LNCaP clone FGC (cell line): ENCODE measurements at regions not wholly inside any gene's neighbourhood (a gene's known extent, or its start where the extent isn't known, plus 50 kb on each side); places are given as distances from the start of the nearest gene placed in this dataset.
A peak's percentile ranks its signal among the peaks of the same experiment; 100 is the strongest.

Source experiments
- DNase-seq: peaks from one replicate; pipeline ENCODE4 v3.0.0-alpha.2; 2011; ENCODE audit warnings: low read depth
- H3K4me3 ChIP-seq: 2 replicates; pipeline ENCODE4 v1.5.1; 2011; ENCODE audit warnings: mild to moderate bottlenecking, low read depth, low read length, control low read depth
- TF ChIP-seq, protein P1 (sequence below): IDR thresholded peaks from 2 replicates; pipeline ENCODE4 v1.5.1; 2012; ENCODE audit warnings: mild to moderate bottlenecking; ENCODE audit not compliant: control insufficient read depth, insufficient read depth; ENCODE audit errors: extremely low read depth

- no peak overlapping the region for H3K4me3 ChIP-seq
- TF ChIP-seq, protein P1, sequence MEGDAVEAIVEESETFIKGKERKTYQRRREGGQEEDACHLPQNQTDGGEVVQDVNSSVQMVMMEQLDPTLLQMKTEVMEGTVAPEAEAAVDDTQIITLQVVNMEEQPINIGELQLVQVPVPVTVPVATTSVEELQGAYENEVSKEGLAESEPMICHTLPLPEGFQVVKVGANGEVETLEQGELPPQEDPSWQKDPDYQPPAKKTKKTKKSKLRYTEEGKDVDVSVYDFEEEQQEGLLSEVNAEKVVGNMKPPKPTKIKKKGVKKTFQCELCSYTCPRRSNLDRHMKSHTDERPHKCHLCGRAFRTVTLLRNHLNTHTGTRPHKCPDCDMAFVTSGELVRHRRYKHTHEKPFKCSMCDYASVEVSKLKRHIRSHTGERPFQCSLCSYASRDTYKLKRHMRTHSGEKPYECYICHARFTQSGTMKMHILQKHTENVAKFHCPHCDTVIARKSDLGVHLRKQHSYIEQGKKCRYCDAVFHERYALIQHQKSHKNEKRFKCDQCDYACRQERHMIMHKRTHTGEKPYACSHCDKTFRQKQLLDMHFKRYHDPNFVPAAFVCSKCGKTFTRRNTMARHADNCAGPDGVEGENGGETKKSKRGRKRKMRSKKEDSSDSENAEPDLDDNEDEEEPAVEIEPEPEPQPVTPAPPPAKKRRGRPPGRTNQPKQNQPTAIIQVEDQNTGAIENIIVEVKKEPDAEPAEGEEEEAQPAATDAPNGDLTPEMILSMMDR: no peak
- no peak for DNase-seq
Measured at GRCh38 chr1:94326329-94326728, 88.9 kb upstream of the ARHGAP29 start.

GRCh38 chr1:94325377-94326302 lies 88.3 kb upstream of the ARHGAP29 start:
- TF ChIP-seq, protein P1: no peak
- H3K4me3 ChIP-seq: no peak overlapping the region
- DNase-seq: peak; percentile 45

DNA sequence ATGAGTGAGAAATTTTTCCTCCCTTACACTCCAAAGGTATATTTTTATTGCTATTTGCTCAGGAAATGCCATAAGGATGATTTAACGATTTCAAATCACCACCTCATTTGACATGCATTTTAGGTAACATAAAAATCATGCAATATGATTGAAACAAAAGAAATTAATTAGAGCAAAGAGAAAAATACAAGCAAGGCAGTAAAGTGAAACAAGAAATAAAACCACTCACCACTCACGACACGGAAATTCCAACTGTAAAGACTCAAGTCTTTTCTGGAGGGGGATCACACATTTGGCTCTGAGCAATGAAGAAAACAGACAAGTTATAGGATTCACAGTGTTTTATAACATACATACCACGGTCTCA lies 86.8 kb upstream of the ARHGAP29 start:
- TF ChIP-seq, protein P1: no peak
- H3K4me3 ChIP-seq: no peak overlapping the region
- peak; percentile 52 for DNase-seq

GRCh38 chr1:94323311-94324177 lies 86.2 kb upstream of the ARHGAP29 start:
- DNase-seq: no peak
- TF ChIP-seq, protein P1: no peak
- no peak overlapping the region for H3K4me3 ChIP-seq

GRCh38 chr1:94322696-94323095 lies 85.3 kb upstream of the ARHGAP29 start:
- DNase-seq: peak; percentile 38
- TF ChIP-seq, protein P1: no peak
- H3K4me3 ChIP-seq: no peak overlapping the region

- peak; percentile 92 for DNase-seq
- TF ChIP-seq, protein P1: no peak
- no peak overlapping the region for H3K4me3 ChIP-seq
Measured at GRCh38 chr1:94321662-94322061, 84.3 kb upstream of the ARHGAP29 start.
